OCI-LY1 (cell line): ENCODE measurements at regions not wholly inside any gene's neighbourhood (a gene's known extent, or its start where the extent isn't known, plus 50 kb on each side); places are given as distances from the start of the nearest gene placed in this dataset.

ENCODE experiments used
- EZH2 ChIP-seq: fragments of 200-600 bp; sonication (generic), shearing (Covaris generic); IDR thresholded peaks from 2 replicates; pipeline ENCODE4 v1.8.0; 2017; ENCODE audit warnings: borderline replicate concordance, mixed run types, mild to moderate bottlenecking, antibody characterized with exemption, low read length, moderate library complexity, mixed read lengths
- TF ChIP-seq, protein P1 (sequence below): fragments of 200-600 bp; sonication (generic), shearing (Covaris generic); IDR thresholded peaks from 2 replicates; pipeline ENCODE4 v1.5.1; 2017; ENCODE audit warnings: mild to moderate bottlenecking, antibody characterized with exemption, low read length, moderate library complexity, mixed read lengths

DNA sequence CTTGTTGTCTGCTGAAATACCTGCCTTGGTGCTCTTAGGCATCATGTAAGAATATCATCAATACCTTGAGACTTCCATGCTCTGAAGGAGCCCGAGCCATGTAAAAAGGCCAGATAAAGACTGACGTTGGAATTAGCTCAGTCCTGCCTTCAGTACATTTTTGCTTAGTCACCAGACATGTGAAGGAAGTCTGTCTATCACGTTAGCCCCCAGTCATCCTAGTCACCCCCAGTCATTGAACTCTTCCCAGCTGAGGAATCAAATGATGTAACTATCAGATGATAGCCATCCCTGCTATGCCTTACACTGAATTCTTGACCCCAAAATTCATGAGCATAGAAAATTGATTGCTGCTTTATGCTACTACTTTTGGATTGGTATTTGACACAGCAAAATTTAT, 351.2 kb upstream of the SGO1 start:
- TF ChIP-seq, protein P1, sequence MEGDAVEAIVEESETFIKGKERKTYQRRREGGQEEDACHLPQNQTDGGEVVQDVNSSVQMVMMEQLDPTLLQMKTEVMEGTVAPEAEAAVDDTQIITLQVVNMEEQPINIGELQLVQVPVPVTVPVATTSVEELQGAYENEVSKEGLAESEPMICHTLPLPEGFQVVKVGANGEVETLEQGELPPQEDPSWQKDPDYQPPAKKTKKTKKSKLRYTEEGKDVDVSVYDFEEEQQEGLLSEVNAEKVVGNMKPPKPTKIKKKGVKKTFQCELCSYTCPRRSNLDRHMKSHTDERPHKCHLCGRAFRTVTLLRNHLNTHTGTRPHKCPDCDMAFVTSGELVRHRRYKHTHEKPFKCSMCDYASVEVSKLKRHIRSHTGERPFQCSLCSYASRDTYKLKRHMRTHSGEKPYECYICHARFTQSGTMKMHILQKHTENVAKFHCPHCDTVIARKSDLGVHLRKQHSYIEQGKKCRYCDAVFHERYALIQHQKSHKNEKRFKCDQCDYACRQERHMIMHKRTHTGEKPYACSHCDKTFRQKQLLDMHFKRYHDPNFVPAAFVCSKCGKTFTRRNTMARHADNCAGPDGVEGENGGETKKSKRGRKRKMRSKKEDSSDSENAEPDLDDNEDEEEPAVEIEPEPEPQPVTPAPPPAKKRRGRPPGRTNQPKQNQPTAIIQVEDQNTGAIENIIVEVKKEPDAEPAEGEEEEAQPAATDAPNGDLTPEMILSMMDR: no peak
- TF ChIP-seq EZH2: no peak
